ENCODE measurements at regions not wholly inside any gene's neighbourhood (a gene's known extent, or its start where the extent isn't known, plus 50 kb on each side); places are given as distances from the start of the nearest gene placed in this dataset.

DNA sequence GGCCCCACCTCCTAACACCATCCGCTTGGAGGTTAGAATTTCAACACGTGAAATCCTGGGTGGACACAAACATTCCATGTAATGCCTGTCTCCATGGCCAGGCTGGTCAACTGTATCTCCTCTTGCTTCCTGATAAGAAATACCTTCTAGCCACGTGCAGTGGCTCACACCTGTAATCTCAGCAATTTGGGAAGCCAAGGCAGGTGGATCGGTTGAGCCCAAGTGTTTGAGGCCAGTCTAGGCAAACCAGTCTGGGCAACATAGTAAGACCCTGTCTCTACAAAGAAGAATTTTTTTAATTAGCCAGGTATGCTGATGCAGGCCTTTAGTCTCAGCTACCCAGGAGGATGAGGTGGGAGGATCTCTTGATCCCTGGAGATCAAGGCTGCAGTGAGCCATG, 58.3 kb upstream of the GALNT2 start:
- CTCF ChIA-PET, result no interaction called here
- H3K4me1 ChIP-seq (ENCODE audit: insufficient read depth, low read length), result peaks cover 11% of the 10 kb centered on the region
- H3F3A ChIP-seq (ENCODE audit: low read length, unreplicated experiment), result no peaks in the 10 kb centered on the region
- H3K27ac ChIP-seq (ENCODE audit: low read length), result no peak overlapping the region
- no peaks in the 10 kb centered on the region for H3K36me3 ChIP-seq (ENCODE audit: low read depth, low read length)
- no peaks in the 10 kb centered on the region for H3K79me2 ChIP-seq (ENCODE audit: low read length)
- H3K9me2 ChIP-seq (replicated peaks; ENCODE audit: low read length), result 0 out of 2 replicates have a peak, but pooled peaks cover 3% of the 10 kb centered on the region
- intact Hi-C loops (cut with micrococcal nuclease), result no loop called here
- BruUV-seq (replicated peaks), result no TSS peak
- no peaks in the 10 kb centered on the region for H4K20me1 ChIP-seq (ENCODE audit: low read length)
- no peak overlapping the region for H2AFZ ChIP-seq (ENCODE audit: low read length)
- no peak overlapping the region for H3K4me2 ChIP-seq (ENCODE audit: low read length)
- H3K4me3 ChIP-seq (ENCODE audit: low read length), result no peak overlapping the region
- TF ChIP-seq EZH2phosphoT487 (IDR thresholded peaks at IDR 0.05; ENCODE audit: borderline replicate concordance, low read length) (no peak), EZH2 (IDR thresholded peaks at IDR 0.05; ENCODE audit: low read length, unreplicated experiment) (no peak)
- TF ChIP-seq, protein P1, sequence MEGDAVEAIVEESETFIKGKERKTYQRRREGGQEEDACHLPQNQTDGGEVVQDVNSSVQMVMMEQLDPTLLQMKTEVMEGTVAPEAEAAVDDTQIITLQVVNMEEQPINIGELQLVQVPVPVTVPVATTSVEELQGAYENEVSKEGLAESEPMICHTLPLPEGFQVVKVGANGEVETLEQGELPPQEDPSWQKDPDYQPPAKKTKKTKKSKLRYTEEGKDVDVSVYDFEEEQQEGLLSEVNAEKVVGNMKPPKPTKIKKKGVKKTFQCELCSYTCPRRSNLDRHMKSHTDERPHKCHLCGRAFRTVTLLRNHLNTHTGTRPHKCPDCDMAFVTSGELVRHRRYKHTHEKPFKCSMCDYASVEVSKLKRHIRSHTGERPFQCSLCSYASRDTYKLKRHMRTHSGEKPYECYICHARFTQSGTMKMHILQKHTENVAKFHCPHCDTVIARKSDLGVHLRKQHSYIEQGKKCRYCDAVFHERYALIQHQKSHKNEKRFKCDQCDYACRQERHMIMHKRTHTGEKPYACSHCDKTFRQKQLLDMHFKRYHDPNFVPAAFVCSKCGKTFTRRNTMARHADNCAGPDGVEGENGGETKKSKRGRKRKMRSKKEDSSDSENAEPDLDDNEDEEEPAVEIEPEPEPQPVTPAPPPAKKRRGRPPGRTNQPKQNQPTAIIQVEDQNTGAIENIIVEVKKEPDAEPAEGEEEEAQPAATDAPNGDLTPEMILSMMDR (conservative IDR thresholded peaks at IDR 0.05; ENCODE audit: low read depth, low read length), result no peak
- H3K27me3 ChIP-seq (ENCODE audit: low read length), result peaks cover 29% of the 10 kb centered on the region; the same call in 1 of the 2 replicates
- no peak for ATAC-seq
- H3K9ac ChIP-seq (ENCODE audit: low read length), result no peak overlapping the region
- H3K9me3 ChIP-seq (ENCODE audit: low read length), result no peaks in the 10 kb centered on the region
- DNase-seq, result no peak
- POLR2A ChIA-PET (ENCODE audit: unreplicated experiment), result no interaction called here

DNA sequence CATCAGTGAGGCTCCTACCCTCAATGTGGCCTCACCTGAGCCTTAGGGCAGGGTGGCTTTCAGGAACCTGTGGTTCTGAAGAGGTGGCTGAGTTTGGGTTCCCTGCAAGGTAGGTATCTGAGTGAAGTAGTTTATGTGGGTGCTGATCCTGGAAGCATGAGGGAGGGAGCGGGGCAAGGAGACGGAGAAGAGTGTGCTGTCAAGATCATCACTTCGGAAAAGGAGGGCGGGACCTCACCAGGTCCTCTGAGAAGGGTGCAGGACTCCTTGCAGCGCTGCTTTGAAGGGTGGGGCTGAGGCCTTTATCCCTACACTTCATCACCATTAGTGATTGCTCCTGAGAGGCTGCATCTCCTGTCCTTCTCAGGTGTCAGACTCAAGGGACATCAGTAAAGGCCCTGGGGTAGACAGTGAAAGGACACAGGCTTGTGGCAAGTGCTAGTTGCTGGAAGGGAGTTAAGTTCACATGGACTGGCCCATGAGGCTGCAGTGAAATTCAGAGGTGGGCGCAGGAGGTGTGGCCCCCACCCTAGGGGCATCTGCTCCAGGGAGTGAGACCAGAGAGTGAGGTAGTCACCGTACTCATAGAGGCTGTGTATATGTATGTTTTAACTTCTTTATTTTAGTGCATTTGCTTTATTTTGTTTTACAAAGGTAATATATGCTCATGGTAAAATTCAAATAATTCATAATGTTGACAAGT, 57.3 kb upstream of the GALNT2 start:
- ChIA-PET POLR2A (ENCODE audit: unreplicated experiment) (no interaction called here), CTCF (no interaction called here)
- no peaks in the 10 kb centered on the region for H3K9me3 ChIP-seq (ENCODE audit: low read length)
- ATAC-seq (no peak), DNase-seq (no peak)
- H2AFZ ChIP-seq (ENCODE audit: low read length), result no peak overlapping the region
- H3K9me2 ChIP-seq (replicated peaks; ENCODE audit: low read length), result 0 out of 2 replicates have a peak, but pooled peaks cover 3% of the 10 kb centered on the region
- no peak overlapping the region for H3K27ac ChIP-seq (ENCODE audit: low read length)
- H3K9ac ChIP-seq (ENCODE audit: low read length), result no peak overlapping the region
- H3K27me3 ChIP-seq (ENCODE audit: low read length), result peaks cover 29% of the 10 kb centered on the region; the same call in 1 of the 2 replicates
- BruUV-seq (replicated peaks), result no TSS peak
- no peaks in the 10 kb centered on the region for H3F3A ChIP-seq (ENCODE audit: low read length, unreplicated experiment)
- H3K4me1 ChIP-seq (ENCODE audit: insufficient read depth, low read length), result peaks cover 11% of the 10 kb centered on the region
- no peaks in the 10 kb centered on the region for H4K20me1 ChIP-seq (ENCODE audit: low read length)
- no peak for TF ChIP-seq EZH2 (IDR thresholded peaks at IDR 0.05; ENCODE audit: low read length, unreplicated experiment)
- TF ChIP-seq EZH2phosphoT487 (IDR thresholded peaks at IDR 0.05; ENCODE audit: borderline replicate concordance, low read length), result no peak
- TF ChIP-seq, protein P1 (conservative IDR thresholded peaks at IDR 0.05; ENCODE audit: low read depth, low read length), result no peak
- no peak overlapping the region for H3K4me2 ChIP-seq (ENCODE audit: low read length)
- H3K36me3 ChIP-seq (ENCODE audit: low read depth, low read length), result no peaks in the 10 kb centered on the region
- H3K4me3 ChIP-seq (ENCODE audit: low read length), result no peak overlapping the region
- intact Hi-C loops (cut with micrococcal nuclease), result no loop called here
- no peaks in the 10 kb centered on the region for H3K79me2 ChIP-seq (ENCODE audit: low read length)

DNA sequence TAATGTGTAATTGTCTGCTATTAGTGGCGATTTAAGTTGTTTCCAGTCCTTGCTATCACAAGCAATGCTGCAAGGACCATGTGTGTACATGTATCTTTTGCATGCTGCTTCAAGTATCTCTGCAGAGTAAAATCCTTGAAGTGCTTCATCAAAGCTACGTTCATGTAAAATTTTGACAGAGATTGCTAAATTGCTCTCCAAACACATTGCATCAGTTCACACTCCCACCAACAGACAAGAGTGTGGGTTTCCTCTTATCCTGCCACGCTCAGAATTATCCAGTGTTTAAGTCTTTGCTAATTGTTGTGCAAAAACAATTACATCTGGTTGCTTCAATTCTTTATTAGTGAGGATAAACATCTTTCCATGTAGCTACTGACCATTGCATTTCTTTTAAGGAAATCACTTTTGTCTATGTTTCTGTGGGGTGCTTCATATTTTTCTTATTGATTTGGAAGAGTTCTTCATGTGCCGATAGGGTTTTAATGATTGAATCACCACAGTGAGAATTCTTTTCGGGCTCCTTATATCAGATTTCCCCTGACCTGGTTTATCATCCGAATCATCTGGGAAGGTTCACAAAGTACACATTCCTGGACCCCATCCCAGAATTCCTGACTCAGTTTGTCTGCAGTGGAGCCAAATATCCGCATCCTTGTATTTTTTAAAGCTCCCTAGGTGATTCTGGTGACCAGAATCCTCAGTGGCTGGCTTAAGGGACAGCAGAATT, 56.3 kb upstream of the GALNT2 start:
- Histone ChIP-seq H3K4me1 (ENCODE audit: insufficient read depth, low read length) (peaks cover 11% of the 10 kb centered on the region), H3K36me3 (ENCODE audit: low read depth, low read length) (no peaks in the 10 kb centered on the region), H3K9ac (ENCODE audit: low read length) (no peak overlapping the region), H4K20me1 (ENCODE audit: low read length) (no peaks in the 10 kb centered on the region), H3K79me2 (ENCODE audit: low read length) (no peaks in the 10 kb centered on the region), H3K4me2 (ENCODE audit: low read length) (no peak overlapping the region), H3F3A (ENCODE audit: low read length, unreplicated experiment) (no peaks in the 10 kb centered on the region), H3K9me3 (ENCODE audit: low read length) (no peaks in the 10 kb centered on the region), H2AFZ (ENCODE audit: low read length) (0 out of 2 replicates have a peak overlapping the region, but pooled peaks have one; percentile 4), H3K9me2 (replicated peaks; ENCODE audit: low read length) (0 out of 2 replicates have a peak, but pooled peaks cover 3% of the 10 kb centered on the region), H3K27ac (ENCODE audit: low read length) (no peak overlapping the region), H3K4me3 (ENCODE audit: low read length) (no peak overlapping the region), H3K27me3 (ENCODE audit: low read length) (peaks cover 22% of the 10 kb centered on the region; the same call in 1 of the 2 replicates)
- BruUV-seq (replicated peaks), result no TSS peak
- TF ChIP-seq, protein P1 (conservative IDR thresholded peaks at IDR 0.05; ENCODE audit: low read depth, low read length), result no peak
- TF ChIP-seq EZH2 (IDR thresholded peaks at IDR 0.05; ENCODE audit: low read length, unreplicated experiment), result no peak
- TF ChIP-seq EZH2phosphoT487 (IDR thresholded peaks at IDR 0.05; ENCODE audit: borderline replicate concordance, low read length), result no peak
- DNase-seq (peak; percentile 39), ATAC-seq (no peak; the same call in 1 of the 2 replicates)
- ChIA-PET CTCF (no interaction called here), POLR2A (ENCODE audit: unreplicated experiment) (no interaction called here)
- intact Hi-C loops (cut with micrococcal nuclease), result no loop called here
